Cerebellar nuclear complex (tissue), 1 donor: ENCODE measurements at regions not wholly inside any gene's neighbourhood (a gene's known extent, or its start where the extent isn't known, plus 50 kb on each side); places are given as distances from the start of the nearest gene placed in this dataset.
"Not testable (repeated sequence)": the region's sequence is repeated elsewhere in the genome, so short reads cannot be mapped to it uniquely, and the experiment has no call there.

Experiments
- DNase-seq, 2 experiments: peaks; one replicate each; lab custom pipeline; 2025; lab: John Stamatoyannopoulos, UW

- no peak for DNase-seq
Observed at GRCh38 chr10:131816941-131817700, 83.7 kb upstream of the PPP2R2D start.

DNA sequence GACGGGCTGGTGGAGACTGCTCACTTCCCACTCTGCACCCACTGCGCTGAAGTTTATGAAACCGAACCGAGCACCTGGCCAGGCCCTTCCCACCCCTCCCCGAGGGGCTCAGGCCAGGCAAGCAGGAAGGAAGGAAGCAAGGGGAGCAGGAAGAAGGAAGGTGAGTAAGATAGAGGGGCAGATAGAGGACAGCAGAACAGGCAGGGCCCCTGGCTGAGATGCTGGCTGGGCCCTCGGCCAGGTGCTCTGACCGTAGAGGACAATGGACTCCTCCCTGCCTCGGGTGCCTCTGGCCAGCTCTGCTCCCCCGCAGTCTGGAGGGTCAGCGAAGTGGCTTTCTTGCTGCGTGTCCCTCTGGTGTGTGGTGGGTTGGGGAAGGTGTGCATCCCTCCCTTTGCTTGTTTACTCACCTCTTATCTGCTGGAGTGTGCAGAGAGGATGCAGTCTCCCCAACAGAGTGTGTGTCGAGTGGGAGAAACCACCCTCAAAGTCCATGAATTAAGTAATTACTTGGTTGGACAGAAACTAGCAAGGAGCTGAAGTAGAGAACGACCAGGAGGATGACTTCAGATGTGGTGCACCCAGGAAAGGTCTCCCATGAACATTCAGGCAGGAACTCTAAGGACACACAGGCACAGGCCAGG is 82.8 kb upstream of the PPP2R2D start:
- DNase-seq = no peak

GRCh38 chr10:131818510-131819234 is 82.1 kb upstream of the PPP2R2D start:
- no peak for DNase-seq

DNA sequence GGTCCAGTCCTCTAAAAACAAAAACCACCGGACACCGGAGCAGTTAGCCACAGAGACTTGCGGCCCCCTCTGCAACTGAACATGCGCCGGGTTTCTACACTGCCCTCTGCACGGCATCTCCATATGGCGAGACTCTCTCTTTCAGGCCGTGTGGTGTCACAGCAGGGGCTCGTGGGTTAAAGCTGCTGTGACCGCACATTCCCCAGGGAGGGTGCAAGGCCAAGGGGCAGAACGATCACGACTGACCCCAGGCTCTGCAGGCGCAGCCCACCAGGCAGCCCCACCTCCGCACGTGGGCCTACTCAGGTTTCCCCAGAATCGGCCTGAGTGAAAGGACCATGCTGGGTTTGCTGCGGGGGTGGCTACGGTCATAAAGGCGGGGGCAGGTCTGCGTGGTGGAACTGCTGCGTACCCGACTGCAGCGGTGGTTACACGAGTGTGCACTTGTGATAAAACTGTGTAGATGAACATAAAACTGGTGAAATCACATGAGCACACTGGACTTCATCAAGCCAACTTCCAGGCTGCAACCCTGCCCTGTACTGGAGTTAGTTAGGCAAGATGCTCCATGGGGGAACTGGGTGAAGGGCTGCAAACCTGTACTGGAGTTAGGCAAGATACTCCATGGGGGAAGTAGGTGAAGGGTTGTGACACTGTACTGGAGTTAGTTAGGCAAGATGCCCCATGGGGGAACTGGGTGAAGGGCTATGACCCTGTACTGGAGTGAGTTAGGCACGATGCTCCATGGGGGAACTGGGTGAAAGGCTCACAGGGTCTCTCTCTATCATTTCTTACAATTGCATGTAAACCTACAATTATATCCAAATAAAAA is 81.4 kb upstream of the PPP2R2D start:
- DNase-seq = no peak

DNA sequence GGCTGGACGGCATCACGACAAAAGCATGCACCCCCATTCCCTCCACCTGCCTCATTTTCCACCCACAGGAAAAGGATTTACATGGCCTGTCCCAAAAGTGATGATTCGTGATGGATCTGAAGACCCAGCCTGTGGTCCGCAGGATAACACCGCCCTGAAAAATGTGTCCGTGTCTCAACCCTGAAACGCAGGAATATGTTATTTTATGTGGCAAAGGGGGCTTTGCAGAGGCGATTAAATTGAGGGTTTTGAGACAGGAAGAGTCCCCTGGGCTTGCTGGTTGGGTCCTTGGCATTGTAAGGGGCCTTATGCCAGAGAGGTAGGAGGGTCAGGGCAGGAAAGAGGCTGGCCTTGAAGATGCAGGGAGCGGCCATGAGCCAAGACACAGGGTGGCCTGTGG is 80.2 kb upstream of the PPP2R2D start:
- DNase-seq = no peak

DNA sequence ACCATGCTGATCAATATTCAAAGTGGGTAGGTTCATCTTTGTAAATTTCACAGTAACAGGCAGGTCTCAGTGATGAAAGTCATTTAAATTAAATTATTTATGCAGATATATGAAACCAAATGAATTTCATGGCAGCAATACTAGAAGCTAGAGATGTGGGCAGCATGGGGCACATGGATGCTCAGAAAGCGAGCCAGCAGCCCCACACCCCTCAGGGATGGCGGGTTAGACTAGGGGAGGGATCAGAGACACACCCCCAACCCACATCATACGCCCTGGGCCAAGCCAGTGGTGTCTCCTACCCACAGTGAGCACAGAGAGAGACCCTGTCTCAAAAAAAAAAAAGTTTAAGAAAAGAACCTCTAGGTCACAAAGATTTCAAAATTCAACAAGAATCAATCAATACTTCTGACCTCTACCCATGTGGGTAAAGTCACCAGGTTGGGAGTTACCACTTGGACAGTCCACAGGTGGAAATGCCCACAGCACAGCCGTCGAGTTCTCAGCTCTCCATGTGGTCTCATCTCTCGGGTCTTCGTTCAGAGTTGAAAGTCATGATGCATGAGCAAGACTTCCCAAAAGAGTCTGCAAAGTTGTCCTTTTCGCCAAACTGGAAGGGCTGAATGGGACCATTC is 79.3 kb upstream of the PPP2R2D start:
- no peak for DNase-seq

DNA sequence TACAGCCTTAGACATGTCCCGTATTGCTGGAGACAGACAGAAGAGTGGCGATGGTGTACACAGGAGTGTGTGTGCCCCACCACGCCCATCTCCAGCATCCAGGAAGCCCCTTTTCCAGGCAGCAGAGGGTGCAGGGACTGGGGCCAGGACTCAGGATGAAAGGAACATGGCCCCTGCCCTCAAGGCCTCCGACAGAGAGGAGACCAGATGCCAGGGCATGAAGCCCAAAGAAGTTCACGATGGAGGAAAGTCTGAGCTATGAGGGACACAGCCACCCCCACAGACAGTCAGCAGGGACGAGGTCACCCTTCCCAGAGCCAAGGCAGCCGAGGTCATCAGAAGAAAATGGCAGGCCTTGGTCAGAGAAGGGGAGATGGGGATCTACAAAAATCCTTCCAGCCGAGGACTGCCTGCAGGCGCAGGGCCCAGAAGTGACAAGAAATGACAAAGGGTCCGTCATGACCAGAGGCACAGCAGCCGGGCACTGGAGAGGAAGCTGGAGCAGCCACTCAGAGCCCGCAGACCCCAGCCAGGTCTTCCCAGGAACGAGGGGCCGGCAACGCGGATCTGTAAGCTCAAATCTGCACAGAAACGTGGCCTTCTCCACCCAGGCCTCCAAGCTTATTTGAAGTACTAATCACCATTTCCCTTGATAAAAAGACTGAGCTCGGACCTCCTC is 78.7 kb upstream of the PPP2R2D start:
- no peak for DNase-seq

- no peak for DNase-seq
Observed at GRCh38 chr10:131822692-131823245, 78.0 kb upstream of the PPP2R2D start.

- DNase-seq = not testable (repeated sequence)
Observed at GRCh38 chr10:131823601-131824099, 77.2 kb upstream of the PPP2R2D start.

- no peak for DNase-seq
Observed at GRCh38 chr10:131824371-131825149, 76.2 kb upstream of the PPP2R2D start.

DNA sequence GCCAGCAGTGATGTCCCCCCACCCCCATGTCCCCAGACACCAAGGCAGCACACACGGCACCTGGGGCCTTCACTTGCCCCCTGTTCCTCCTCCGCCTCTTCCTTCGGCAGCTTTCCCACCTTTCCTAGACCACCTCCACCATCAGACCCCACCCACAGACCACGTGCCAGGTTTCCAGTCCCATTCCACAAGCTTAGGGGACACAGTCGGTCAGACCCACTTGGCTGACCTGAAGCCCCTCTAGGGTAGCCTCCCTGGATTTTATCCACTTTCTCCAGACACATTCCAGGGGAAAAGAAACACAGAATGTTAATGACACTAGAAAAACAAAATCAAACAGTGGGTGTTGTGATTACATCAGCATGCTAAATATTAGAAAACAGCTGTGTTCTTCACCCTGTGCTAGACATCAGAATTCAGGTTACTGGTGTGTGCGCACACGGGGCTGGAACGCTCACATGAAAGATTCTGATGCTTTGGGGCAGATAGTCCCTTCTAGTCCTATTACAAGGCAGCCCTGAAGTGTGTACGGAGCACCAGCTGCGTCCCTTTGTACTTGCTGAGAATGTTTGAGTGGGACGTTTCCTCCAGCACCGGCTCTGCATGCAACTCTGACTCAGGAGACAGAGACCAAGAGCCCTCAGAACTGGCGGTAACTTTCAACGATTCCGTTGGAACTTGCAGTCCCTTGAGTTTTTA is 75.5 kb upstream of the PPP2R2D start:
- DNase-seq = no peak

- no peak for DNase-seq
Observed at GRCh38 chr10:131825960-131826650, 74.7 kb upstream of the PPP2R2D start.

DNA sequence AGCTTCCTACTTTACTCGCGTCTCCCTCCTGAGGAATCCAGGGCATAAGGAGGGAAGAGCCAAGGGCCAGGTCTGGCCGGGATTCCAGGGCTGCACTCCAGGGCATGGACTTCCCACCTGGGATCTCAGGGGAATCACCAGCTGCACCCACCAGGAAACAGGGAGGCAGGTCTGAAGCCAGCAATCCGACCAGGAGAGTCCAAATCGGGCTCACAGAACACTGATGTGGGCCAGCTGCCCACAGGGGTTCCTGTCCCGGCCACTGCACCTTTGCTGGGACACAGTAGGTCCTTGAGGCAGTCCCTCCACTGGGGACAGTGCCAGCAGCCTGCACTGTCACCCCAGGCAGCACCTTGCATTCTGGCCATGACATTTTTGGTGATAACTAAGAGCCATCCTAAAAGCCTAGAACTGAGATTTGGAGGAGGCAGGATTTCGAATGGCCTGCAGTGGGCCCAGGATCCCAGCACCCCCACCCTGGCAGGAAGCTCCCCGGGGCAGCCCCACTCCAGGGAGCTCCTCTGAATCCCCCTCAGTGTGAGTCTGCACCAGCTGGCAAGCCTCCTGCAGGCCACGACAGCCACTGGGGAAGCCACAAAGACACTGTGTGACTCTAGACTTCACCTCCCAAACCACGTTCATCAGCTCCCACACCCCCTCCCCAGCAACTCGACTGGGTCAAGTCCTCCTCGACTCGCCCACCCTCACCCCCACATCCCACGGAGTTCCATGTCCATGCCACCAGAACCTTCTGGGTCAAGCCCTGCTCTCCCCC is 71.5 kb upstream of the PPP2R2D start:
- DNase-seq = no peak

- no peak for DNase-seq
Observed at GRCh38 chr10:131830446-131831130, 70.2 kb upstream of the PPP2R2D start.

GRCh38 chr10:131831561-131831960 is 69.2 kb upstream of the PPP2R2D start:
- no peak for DNase-seq

- no peak for DNase-seq
Observed at GRCh38 chr10:131832056-131832685, 68.6 kb upstream of the PPP2R2D start.

- no peak for DNase-seq
Observed at GRCh38 chr10:131833013-131833412, 67.8 kb upstream of the PPP2R2D start.
